ENCODE measurements at regions not wholly inside any gene's neighbourhood (a gene's known extent, or its start where the extent isn't known, plus 50 kb on each side); places are given as distances from the start of the nearest gene placed in this dataset.

DNA sequence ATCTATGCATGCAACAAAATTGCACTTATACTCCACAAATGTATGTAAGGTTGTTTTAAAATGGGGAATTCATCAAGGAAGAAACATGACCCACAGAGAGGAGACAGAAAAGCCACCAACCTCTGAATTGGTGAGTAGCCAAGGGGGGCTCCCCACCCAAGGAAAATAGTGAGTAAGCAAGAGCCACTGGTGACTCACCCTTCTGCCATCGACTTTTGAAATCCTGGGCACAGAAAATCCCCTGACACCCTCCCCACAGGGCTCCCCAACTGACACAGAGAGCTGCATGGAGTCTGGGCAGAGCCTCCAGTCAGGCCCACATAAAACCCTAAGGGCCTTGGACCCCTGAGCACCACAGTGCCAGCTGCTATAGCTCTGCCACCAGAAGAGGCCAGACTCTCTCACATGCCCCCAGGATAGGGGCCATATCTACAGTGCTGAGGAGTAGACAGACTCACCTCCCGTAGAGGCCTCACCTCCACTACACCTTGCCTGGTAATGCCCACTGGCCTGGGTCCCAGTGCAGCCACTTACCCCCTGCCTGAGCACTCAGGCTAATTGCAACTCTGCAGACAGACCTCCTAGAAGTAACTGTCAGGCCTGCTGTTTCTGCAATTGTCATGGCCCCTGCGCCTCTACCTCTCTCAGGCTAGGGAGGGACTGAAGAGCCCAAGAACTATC lies 244.7 kb upstream of the WSB1 start:
- TF ChIP-seq, protein P1, sequence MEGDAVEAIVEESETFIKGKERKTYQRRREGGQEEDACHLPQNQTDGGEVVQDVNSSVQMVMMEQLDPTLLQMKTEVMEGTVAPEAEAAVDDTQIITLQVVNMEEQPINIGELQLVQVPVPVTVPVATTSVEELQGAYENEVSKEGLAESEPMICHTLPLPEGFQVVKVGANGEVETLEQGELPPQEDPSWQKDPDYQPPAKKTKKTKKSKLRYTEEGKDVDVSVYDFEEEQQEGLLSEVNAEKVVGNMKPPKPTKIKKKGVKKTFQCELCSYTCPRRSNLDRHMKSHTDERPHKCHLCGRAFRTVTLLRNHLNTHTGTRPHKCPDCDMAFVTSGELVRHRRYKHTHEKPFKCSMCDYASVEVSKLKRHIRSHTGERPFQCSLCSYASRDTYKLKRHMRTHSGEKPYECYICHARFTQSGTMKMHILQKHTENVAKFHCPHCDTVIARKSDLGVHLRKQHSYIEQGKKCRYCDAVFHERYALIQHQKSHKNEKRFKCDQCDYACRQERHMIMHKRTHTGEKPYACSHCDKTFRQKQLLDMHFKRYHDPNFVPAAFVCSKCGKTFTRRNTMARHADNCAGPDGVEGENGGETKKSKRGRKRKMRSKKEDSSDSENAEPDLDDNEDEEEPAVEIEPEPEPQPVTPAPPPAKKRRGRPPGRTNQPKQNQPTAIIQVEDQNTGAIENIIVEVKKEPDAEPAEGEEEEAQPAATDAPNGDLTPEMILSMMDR (conservative IDR thresholded peaks at IDR 0.05 in 1 of 2, IDR thresholded peaks at IDR 0.05 in 1 of 2; ENCODE audit: extremely low read depth in 1 of 2, insufficient read depth in 1 of 2, low read depth in 1 of 2, low read length in 2 of 2), result no peak
- no peak for TF ChIP-seq EZH2 (IDR thresholded peaks at IDR 0.05; ENCODE audit: borderline replicate concordance, low read length)
